SK-N-SH treated with all-trans-retinoic acid at 6 μM for 48 hours (cell line): ENCODE measurements at regions not wholly inside any gene's neighbourhood (a gene's known extent, or its start where the extent isn't known, plus 50 kb on each side); places are given as distances from the start of the nearest gene placed in this dataset.

Experiments
- ARNTL ChIP-seq: fragments of 450-650 bp; formaldehyde crosslinking; IDR thresholded peaks from 2 replicates; pipeline ENCODE4 v1.5.0; 2020; ENCODE audit warnings: low read depth, mild to moderate bottlenecking, moderate library complexity, borderline replicate concordance
- BACH2 ChIP-seq: fragments of 250-450 bp; sonication (Bioruptor Pico); IDR thresholded peaks from 2 replicates; pipeline ENCODE4 v1.9.0; 2021; ENCODE audit warnings: mild to moderate bottlenecking, borderline replicate concordance
- CREB5 ChIP-seq: fragments of 250-450 bp; sonication (Bioruptor Pico); IDR thresholded peaks from 2 replicates; pipeline ENCODE4 v1.5.1; 2020; ENCODE audit warnings: low read depth, mild to moderate bottlenecking, moderate library complexity
- CSDC2 ChIP-seq: fragments of 250-450 bp; sonication (Bioruptor Pico); IDR thresholded peaks from 2 replicates; pipeline ENCODE4 v1.5.0; 2020; ENCODE audit warnings: mild to moderate bottlenecking, moderate library complexity
- ESRRG ChIP-seq: fragments of 250-450 bp; sonication (Bioruptor Pico); IDR thresholded peaks from 2 replicates; pipeline ENCODE4 v1.6.1; 2021; ENCODE audit warnings: mild to moderate bottlenecking
- ISL1 ChIP-seq: fragments of 250-450 bp; sonication (Bioruptor Pico); IDR thresholded peaks from 2 replicates; pipeline ENCODE4 v2.1.2; 2022; ENCODE audit warnings: mild to moderate bottlenecking, moderate library complexity
- OSR1 ChIP-seq: fragments of 250-450 bp; sonication (Bioruptor Pico); IDR thresholded peaks from 2 replicates; pipeline ENCODE4 v1.8.0; 2022; ENCODE audit warnings: moderate library complexity, mild to moderate bottlenecking, inconsistent platforms
- PATZ1 ChIP-seq: fragments of 250-450 bp; sonication (Bioruptor Pico); IDR thresholded peaks from 2 replicates; pipeline ENCODE4 v1.8.0; 2020; ENCODE audit warnings: mild to moderate bottlenecking, moderate library complexity, borderline replicate concordance
- RARB ChIP-seq: fragments of 250-450 bp; sonication (Bioruptor Pico); IDR thresholded peaks from 2 replicates; pipeline ENCODE4 v1.8.0; 2021; ENCODE audit warnings: mild to moderate bottlenecking, moderate library complexity
- TCF4 ChIP-seq: fragments of 250-450 bp; sonication (Bioruptor Pico); IDR thresholded peaks from 2 replicates; pipeline ENCODE4 v1.8.0; 2021; ENCODE audit warnings: mild to moderate bottlenecking, moderate library complexity, borderline replicate concordance
- ZC3H10 ChIP-seq: fragments of 250-450 bp; sonication (Bioruptor Pico); IDR thresholded peaks from 2 replicates; pipeline ENCODE4 v1.5.1; 2021; ENCODE audit warnings: mild to moderate bottlenecking, moderate library complexity
- ZFP3 ChIP-seq: fragments of 250-450 bp; sonication (Bioruptor Pico); IDR thresholded peaks from 2 replicates; pipeline ENCODE4 v1.5.0; 2020; ENCODE audit warnings: mild to moderate bottlenecking, moderate library complexity
- ZNF8 ChIP-seq: fragments of 450-650 bp; formaldehyde crosslinking; IDR thresholded peaks from 2 replicates; pipeline ENCODE4 v1.5.0; 2020; ENCODE audit warnings: mild to moderate bottlenecking, moderate library complexity

- TF ChIP-seq ARNTL (CRISPR knock-in tag) (no peak), RARB (CRISPR knock-in tag) (no peak), ZFP3 (no peak), ZNF8 (CRISPR knock-in tag) (no peak), PATZ1 (CRISPR knock-in tag) (no peak), CREB5 (CRISPR knock-in tag) (no peak), ESRRG (CRISPR knock-in tag) (no peak), ISL1 (CRISPR knock-in tag) (no peak), OSR1 (CRISPR knock-in tag) (no peak), TCF4 (no peak), BACH2 (CRISPR knock-in tag) (no peak), CSDC2 (CRISPR knock-in tag) (no peak), ZC3H10 (CRISPR knock-in tag) (no peak)
Observed at GRCh38 chr13:53217194-53217593, 188.6 kb downstream of the OLFM4 start.
